Endothelial cell of umbilical vein (primary cell): ENCODE measurements at regions not wholly inside any gene's neighbourhood (a gene's known extent, or its start where the extent isn't known, plus 50 kb on each side); places are given as distances from the start of the nearest gene placed in this dataset.
A peak's percentile ranks its signal among the peaks of the same experiment; 100 is the strongest.

ENCODE experiments used
- BruUV-seq: library from RNA; stranded (reverse); fragments of 400-500 nt; replicated peaks from 2 replicates; lab custom pipeline; 2021; lab: Mats Ljungman, UMichigan
- CTCF ChIA-PET: fragments of 300-600, 350-600 bp; sonication (Branson Sonifier 250); formaldehyde crosslinking; loops from one replicate; lab custom pipeline; 2021; ENCODE audit warnings: antibody characterized with exemption, inconsistent platforms; lab: Charles Lee
- POLR2A ChIA-PET: fragments of 300-600, 350-600 bp; sonication (Branson Sonifier 250); formaldehyde crosslinking; loops from one replicate; lab custom pipeline; 2021; ENCODE audit warnings: antibody characterized with exemption, inconsistent platforms; lab: Charles Lee
- DNase-seq: peaks from one replicate; pipeline ENCODE4 v3.0.0-alpha.2; 2011; ENCODE audit warnings: low read depth, low spot score
- FAIRE-seq: peaks from 2 replicates; lab custom pipeline; 2011; peaks lifted over from hg19 to GRCh38; lab: Jason Lieb, UNC
- H2AFZ ChIP-seq: 2 replicates; pipeline ENCODE4 v1.6.0; 2012; ENCODE audit warnings: low read depth, low read length, control low read depth, inconsistent platforms
- H3K27ac ChIP-seq: 2 replicates; pipeline ENCODE4 v1.5.1; 2011; ENCODE audit warnings: low read depth, mild to moderate bottlenecking, control low read depth, low read length, moderate library complexity; ENCODE audit not compliant: insufficient read depth
- H3K27me3 ChIP-seq, 2 experiments: 2 replicates each; pipeline versions ENCODE4 v1.6.0 to v1.6.1; 2011; ENCODE audit warnings: low read length in 2 of 2, mixed read lengths in 1 of 2; ENCODE audit not compliant: control insufficient read depth in 2 of 2, insufficient read depth in 2 of 2
- H3K36me3 ChIP-seq, 2 experiments: 2 replicates in 1 of 2; 3 replicates in 1 of 2; pipeline ENCODE4 v1.5.1; 2011; ENCODE audit warnings: low read length in 2 of 2, mild to moderate bottlenecking in 1 of 2, moderate library complexity in 1 of 2; ENCODE audit not compliant: control insufficient read depth in 2 of 2, insufficient read depth in 2 of 2; ENCODE audit errors: extremely low read depth in 1 of 2
- H3K4me1 ChIP-seq: 3 replicates; pipeline ENCODE4 v1.5.1; 2011; ENCODE audit warnings: mild to moderate bottlenecking, low read length; ENCODE audit not compliant: control insufficient read depth, insufficient read depth; ENCODE audit errors: extremely low read depth
- H3K4me2 ChIP-seq: 2 replicates; pipeline ENCODE4 v1.6.1; 2011; ENCODE audit warnings: low read length, control low read depth, mixed read lengths; ENCODE audit not compliant: insufficient read depth
- H3K4me3 ChIP-seq, 3 experiments: fragments of 200-600 bp in 1 of 3; sonication (generic), shearing (Covaris generic) in 1 of 3; replicated peaks in 1 of 3; 2 replicates each; pipeline ENCODE4 v1.5.1; 2011 to 2016; ENCODE audit warnings: control low read depth in 3 of 3, low read length in 3 of 3, mild to moderate bottlenecking in 2 of 3, inconsistent platforms in 1 of 3, low read depth in 1 of 3, moderate library complexity in 1 of 3; ENCODE audit not compliant: insufficient read depth in 1 of 3
- H3K79me2 ChIP-seq: 2 replicates; pipeline ENCODE4 v1.6.0; 2012; ENCODE audit warnings: low read length, inconsistent platforms; ENCODE audit not compliant: control insufficient read depth, insufficient read depth
- H3K9ac ChIP-seq: replicated peaks from 2 replicates; pipeline ENCODE3; 2011; ENCODE audit warnings: low read length, control low read depth; ENCODE audit not compliant: insufficient read depth; ENCODE audit errors: extremely low read depth
- H3K9me1 ChIP-seq: replicated peaks from 3 replicates; pipeline ENCODE4 v1.6.0; 2011; ENCODE audit warnings: mild to moderate bottlenecking, low read length; ENCODE audit not compliant: control insufficient read depth, insufficient read depth; ENCODE audit errors: extremely low read depth
- H3K9me3 ChIP-seq: replicated peaks from 2 replicates; pipeline ENCODE4 v1.5.1; 2012; ENCODE audit warnings: low read length, inconsistent platforms; ENCODE audit not compliant: control insufficient read depth, insufficient read depth
- H4K20me1 ChIP-seq: replicated peaks from 2 replicates; pipeline ENCODE3; 2011; ENCODE audit warnings: mild to moderate bottlenecking, low read length; ENCODE audit not compliant: control insufficient read depth, insufficient read depth; ENCODE audit errors: extremely low read depth
- CTCF ChIP-seq, 2 donors: IDR thresholded peaks; 1 replicate in 1 of 2; 2 replicates in 1 of 2; pipeline ENCODE4 v1.5.1; 2011; ENCODE audit warnings: low read length in 2 of 2, mild to moderate bottlenecking in 2 of 2, moderate library complexity in 2 of 2, control low read depth in 1 of 2, inconsistent platforms in 1 of 2, low read depth in 1 of 2; ENCODE audit not compliant: insufficient read depth in 1 of 2; ENCODE audit errors: extremely low read depth in 1 of 2
- EZH2 ChIP-seq: IDR thresholded peaks from 2 replicates; pipeline ENCODE4 v1.6.1; 2012; ENCODE audit warnings: borderline replicate concordance, low read depth, mild to moderate bottlenecking, moderate library complexity, low read length, inconsistent platforms; ENCODE audit not compliant: severe bottlenecking
- FOS ChIP-seq: IDR thresholded peaks from 2 replicates; pipeline ENCODE4 v1.6.1; 2011; ENCODE audit warnings: mild to moderate bottlenecking, low read length, moderate library complexity, borderline replicate concordance; ENCODE audit not compliant: insufficient read depth
- GATA2 ChIP-seq: IDR thresholded peaks from 2 replicates; pipeline ENCODE4 v1.7.0; 2011; ENCODE audit warnings: low read depth, mild to moderate bottlenecking, moderate library complexity, mixed read lengths, low read length; ENCODE audit not compliant: insufficient read length, insufficient read depth
- JUN ChIP-seq: IDR thresholded peaks from 2 replicates; pipeline ENCODE4 v1.6.1; 2011; ENCODE audit warnings: borderline replicate concordance, low read depth; ENCODE audit not compliant: insufficient read length, insufficient read depth
- MYC ChIP-seq: IDR thresholded peaks from one replicate; pipeline ENCODE4 v1.6.1; 2011; ENCODE audit warnings: mild to moderate bottlenecking, low read depth, low read length
- POLR2A ChIP-seq: IDR thresholded peaks from 2 replicates; pipeline ENCODE4 v1.6.1; 2012; ENCODE audit warnings: low read depth, mild to moderate bottlenecking, control low read depth, low read length
- POLR2AphosphoS5 ChIP-seq: IDR thresholded peaks from 2 replicates; pipeline ENCODE4 v1.6.1; 2012; ENCODE audit warnings: low read depth, mild to moderate bottlenecking, control low read depth, low read length, moderate library complexity; ENCODE audit not compliant: insufficient read depth
- dilution Hi-C: fragments of 300-500 bp; cut with MboI; formaldehyde crosslinking; loops from one replicate; pipeline ENCODE4 v1.15.0; 2019; ENCODE audit warnings: low sequenced_read_pairs; ENCODE audit not compliant: extremely low pct_ligation_motif_present
- intact Hi-C: fragments of 100-400 bp; cut with micrococcal nuclease; formaldehyde crosslinking; loops from one replicate; pipeline ENCODE4 v1.10.0; 2022
- TF ChIP-seq, protein P1 (sequence below): IDR thresholded peaks from 2 replicates; pipeline ENCODE4 v1.6.1; 2011; ENCODE audit not compliant: insufficient read depth, insufficient read length

- DNase-seq: peak; percentile 18
- no peaks in the 10 kb centered on the region for H3K27me3 ChIP-seq
- ChIA-PET POLR2A (no interaction called here), CTCF (interaction anchor here (1.9 kb wide), 1 partner anchor 14 kb away, joined by 7 read pairs; no protein-coding TSS in a partner anchor)
- dilution Hi-C loops: no loop called here
- no peak overlapping the region for H3K27ac ChIP-seq
- no peak overlapping the region for H3K4me2 ChIP-seq
- intact Hi-C loops: no loop called here
- H2AFZ ChIP-seq: no peak overlapping the region
- no peaks in the 10 kb centered on the region for H3K79me2 ChIP-seq
- TF ChIP-seq CTCF (IDR thresholded peaks at IDR 0.05; ENCODE audit: extremely low read depth in 1 of 2, insufficient read depth in 1 of 2, low read depth in 1 of 2, low read length in 2 of 2): no peak
- no peak for TF ChIP-seq POLR2A
- TF ChIP-seq GATA2: no peak
- no peak for TF ChIP-seq MYC
- TF ChIP-seq EZH2: no peak
- no peak for TF ChIP-seq JUN
- no peak for TF ChIP-seq POLR2AphosphoS5
- TF ChIP-seq, protein P1, sequence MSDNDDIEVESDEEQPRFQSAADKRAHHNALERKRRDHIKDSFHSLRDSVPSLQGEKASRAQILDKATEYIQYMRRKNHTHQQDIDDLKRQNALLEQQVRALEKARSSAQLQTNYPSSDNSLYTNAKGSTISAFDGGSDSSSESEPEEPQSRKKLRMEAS: no peak
- no peak for TF ChIP-seq FOS
- H3K9ac ChIP-seq: no peak overlapping the region
- no peak for FAIRE-seq
- no TSS peak for BruUV-seq
- no peaks in the 10 kb centered on the region for H3K4me1 ChIP-seq
- H3K9me3 ChIP-seq: no peaks in the 10 kb centered on the region
- no peaks in the 10 kb centered on the region for H3K36me3 ChIP-seq
- H3K4me3 ChIP-seq: no peak overlapping the region
- H3K9me1 ChIP-seq: no peaks in the 10 kb centered on the region
- H4K20me1 ChIP-seq: no peaks in the 10 kb centered on the region
Measured at GRCh38 chr6:78347191-78347916, 520.0 kb upstream of the IRAK1BP1 start.
